ENCODE measurements at regions not wholly inside any gene's neighbourhood (a gene's known extent, or its start where the extent isn't known, plus 50 kb on each side); places are given as distances from the start of the nearest gene placed in this dataset.

- Histone ChIP-seq H3K27me3 (ENCODE audit: control insufficient read depth in 2 of 2, insufficient read depth in 1 of 2, low read length in 1 of 2) (no peaks in the 10 kb centered on the region), H3K36me3 (ENCODE audit: control insufficient read depth in 2 of 2, insufficient read depth in 2 of 2, low read length in 1 of 2) (no peaks in the 10 kb centered on the region), H3K27ac (ENCODE audit: low read depth in 1 of 2, low read length in 1 of 2) (no peak overlapping the region), H3K9me3 (ENCODE audit: control insufficient read depth in 2 of 2, insufficient read depth in 1 of 2, low read length in 1 of 2) (no peaks in the 10 kb centered on the region), H3K4me1 (ENCODE audit: control insufficient read depth in 2 of 2, insufficient read depth in 2 of 2, low read length in 2 of 2) (no peaks in the 10 kb centered on the region), H3K4me3 (ENCODE audit: low read length in 2 of 2) (no peak overlapping the region)
- 94% methylated on average over 5 of the region's 5 CpGs for WGBS
- no peak for DNase-seq (ENCODE audit: low read depth in 6 of 9, low spot score in 9 of 9)
These were observed 424.5 kb downstream of the NR2F1-AS1 start for GRCh38 chr5:93156566-93156965.

- H3K27me3 ChIP-seq (ENCODE audit: control insufficient read depth in 2 of 2, insufficient read depth in 1 of 2, low read length in 1 of 2) = no peaks in the 10 kb centered on the region
- no peaks in the 10 kb centered on the region for H3K36me3 ChIP-seq (ENCODE audit: control insufficient read depth in 2 of 2, insufficient read depth in 2 of 2, low read length in 1 of 2)
- no peaks in the 10 kb centered on the region for H3K4me1 ChIP-seq (ENCODE audit: control insufficient read depth in 2 of 2, insufficient read depth in 2 of 2, low read length in 2 of 2)
- H3K9me3 ChIP-seq (ENCODE audit: control insufficient read depth in 2 of 2, insufficient read depth in 1 of 2, low read length in 1 of 2) = no peaks in the 10 kb centered on the region
- 91% methylated on average over 1 of the region's 1 CpG for WGBS
- H3K27ac ChIP-seq (ENCODE audit: low read depth in 1 of 2, low read length in 1 of 2) = no peak overlapping the region
- no peak for DNase-seq (ENCODE audit: low read depth in 6 of 9, low spot score in 9 of 9)
- no peak overlapping the region for H3K4me3 ChIP-seq (ENCODE audit: low read length in 2 of 2)
These were observed 426.5 kb downstream of the NR2F1-AS1 start for GRCh38 chr5:93154535-93154934.

- Histone ChIP-seq H3K4me1 (ENCODE audit: control insufficient read depth in 2 of 2, insufficient read depth in 2 of 2, low read length in 2 of 2) (no peaks in the 10 kb centered on the region), H3K4me3 (ENCODE audit: low read length in 2 of 2) (no peak overlapping the region), H3K27ac (ENCODE audit: low read depth in 1 of 2, low read length in 1 of 2) (no peak overlapping the region), H3K36me3 (ENCODE audit: control insufficient read depth in 2 of 2, insufficient read depth in 2 of 2, low read length in 1 of 2) (no peaks in the 10 kb centered on the region), H3K27me3 (ENCODE audit: control insufficient read depth in 2 of 2, insufficient read depth in 1 of 2, low read length in 1 of 2) (no peaks in the 10 kb centered on the region), H3K9me3 (ENCODE audit: control insufficient read depth in 2 of 2, insufficient read depth in 1 of 2, low read length in 1 of 2) (no peaks in the 10 kb centered on the region)
- 90% methylated on average over 3 of the region's 3 CpGs for WGBS
- no peak for DNase-seq (ENCODE audit: low read depth in 6 of 9, low spot score in 9 of 9)
These were observed 427.6 kb downstream of the NR2F1-AS1 start for GRCh38 chr5:93153461-93153860.

- 88% methylated on average over 5 of the region's 5 CpGs for WGBS
- Histone ChIP-seq H3K27ac (ENCODE audit: low read depth in 1 of 2, low read length in 1 of 2) (no peak overlapping the region), H3K4me3 (ENCODE audit: low read length in 2 of 2) (no peak overlapping the region), H3K36me3 (ENCODE audit: control insufficient read depth in 2 of 2, insufficient read depth in 2 of 2, low read length in 1 of 2) (no peaks in the 10 kb centered on the region), H3K4me1 (ENCODE audit: control insufficient read depth in 2 of 2, insufficient read depth in 2 of 2, low read length in 2 of 2) (no peaks in the 10 kb centered on the region), H3K27me3 (ENCODE audit: control insufficient read depth in 2 of 2, insufficient read depth in 1 of 2, low read length in 1 of 2) (no peaks in the 10 kb centered on the region), H3K9me3 (ENCODE audit: control insufficient read depth in 2 of 2, insufficient read depth in 1 of 2, low read length in 1 of 2) (no peaks in the 10 kb centered on the region)
- DNase-seq (ENCODE audit: low read depth in 6 of 9, low spot score in 9 of 9) = no peak
These were observed 429.1 kb downstream of the NR2F1-AS1 start for GRCh38 chr5:93151896-93152295.

- no peak for DNase-seq (ENCODE audit: low read depth in 6 of 9, low spot score in 9 of 9)
- H3K27ac ChIP-seq (ENCODE audit: low read depth in 1 of 2, low read length in 1 of 2) = no peak overlapping the region
- H3K27me3 ChIP-seq (ENCODE audit: control insufficient read depth in 2 of 2, insufficient read depth in 1 of 2, low read length in 1 of 2) = no peaks in the 10 kb centered on the region
- no peaks in the 10 kb centered on the region for H3K9me3 ChIP-seq (ENCODE audit: control insufficient read depth in 2 of 2, insufficient read depth in 1 of 2, low read length in 1 of 2)
- no peaks in the 10 kb centered on the region for H3K4me1 ChIP-seq (ENCODE audit: control insufficient read depth in 2 of 2, insufficient read depth in 2 of 2, low read length in 2 of 2)
- H3K4me3 ChIP-seq (ENCODE audit: low read length in 2 of 2) = no peak overlapping the region
- no peaks in the 10 kb centered on the region for H3K36me3 ChIP-seq (ENCODE audit: control insufficient read depth in 2 of 2, insufficient read depth in 2 of 2, low read length in 1 of 2)
These were observed 429.9 kb downstream of the NR2F1-AS1 start for GRCh38 chr5:93151121-93151520.

GRCh38 chr5:93150311-93151012, 430.6 kb downstream of the NR2F1-AS1 start:
- Histone ChIP-seq H3K27me3 (ENCODE audit: control insufficient read depth in 2 of 2, insufficient read depth in 1 of 2, low read length in 1 of 2) (no peaks in the 10 kb centered on the region), H3K4me3 (ENCODE audit: low read length in 2 of 2) (no peak overlapping the region), H3K27ac (ENCODE audit: low read depth in 1 of 2, low read length in 1 of 2) (no peak overlapping the region), H3K36me3 (ENCODE audit: control insufficient read depth in 2 of 2, insufficient read depth in 2 of 2, low read length in 1 of 2) (no peaks in the 10 kb centered on the region), H3K9me3 (ENCODE audit: control insufficient read depth in 2 of 2, insufficient read depth in 1 of 2, low read length in 1 of 2) (no peaks in the 10 kb centered on the region), H3K4me1 (ENCODE audit: control insufficient read depth in 2 of 2, insufficient read depth in 2 of 2, low read length in 2 of 2) (no peaks in the 10 kb centered on the region)
- DNase-seq (ENCODE audit: low read depth in 6 of 9, low spot score in 9 of 9) = no peak
- WGBS = 97% methylated on average over 3 of the region's 3 CpGs

GRCh38 chr5:93145767-93146166, 435.3 kb downstream of the NR2F1-AS1 start:
- WGBS = 95% methylated on average over 2 of the region's 2 CpGs

GRCh38 chr5:93145019-93145418, 436.0 kb downstream of the NR2F1-AS1 start:
- WGBS = 97% methylated on average over 19 of the region's 19 CpGs
- H3K36me3 ChIP-seq (ENCODE audit: control insufficient read depth in 2 of 2, insufficient read depth in 2 of 2, low read length in 1 of 2) = no peaks in the 10 kb centered on the region
- DNase-seq (ENCODE audit: low read depth in 6 of 9, low spot score in 9 of 9) = no peak

More at GRCh38 chr5:93145767-93146166, 435.3 kb downstream of the NR2F1-AS1 start:
- no peaks in the 10 kb centered on the region for H3K9me3 ChIP-seq (ENCODE audit: control insufficient read depth in 2 of 2, insufficient read depth in 1 of 2, low read length in 1 of 2)
- H3K4me1 ChIP-seq (ENCODE audit: control insufficient read depth in 2 of 2, insufficient read depth in 2 of 2, low read length in 2 of 2) = no peaks in the 10 kb centered on the region
- H3K36me3 ChIP-seq (ENCODE audit: control insufficient read depth in 2 of 2, insufficient read depth in 2 of 2, low read length in 1 of 2) = no peaks in the 10 kb centered on the region
- H3K27ac ChIP-seq (ENCODE audit: low read depth in 1 of 2, low read length in 1 of 2) = no peak overlapping the region
- H3K4me3 ChIP-seq (ENCODE audit: low read length in 2 of 2) = no peak overlapping the region
- DNase-seq (ENCODE audit: low read depth in 6 of 9, low spot score in 9 of 9) = no peak
- H3K27me3 ChIP-seq (ENCODE audit: control insufficient read depth in 2 of 2, insufficient read depth in 1 of 2, low read length in 1 of 2) = no peaks in the 10 kb centered on the region

GRCh38 chr5:93141969-93142368, 439.1 kb downstream of the NR2F1-AS1 start:
- Histone ChIP-seq H3K4me1 (ENCODE audit: control insufficient read depth in 2 of 2, insufficient read depth in 2 of 2, low read length in 2 of 2) (no peaks in the 10 kb centered on the region), H3K4me3 (ENCODE audit: low read length in 2 of 2) (no peak overlapping the region), H3K27ac (ENCODE audit: low read depth in 1 of 2, low read length in 1 of 2) (no peak overlapping the region), H3K36me3 (ENCODE audit: control insufficient read depth in 2 of 2, insufficient read depth in 2 of 2, low read length in 1 of 2) (no peaks in the 10 kb centered on the region), H3K27me3 (ENCODE audit: control insufficient read depth in 2 of 2, insufficient read depth in 1 of 2, low read length in 1 of 2) (no peaks in the 10 kb centered on the region), H3K9me3 (ENCODE audit: control insufficient read depth in 2 of 2, insufficient read depth in 1 of 2, low read length in 1 of 2) (no peaks in the 10 kb centered on the region)
- WGBS = 64% methylated on average over 2 of the region's 2 CpGs
- no peak for DNase-seq (ENCODE audit: low read depth in 6 of 9, low spot score in 9 of 9)

More at GRCh38 chr5:93145019-93145418, 436.0 kb downstream of the NR2F1-AS1 start:
- Histone ChIP-seq H3K27me3 (ENCODE audit: control insufficient read depth in 2 of 2, insufficient read depth in 1 of 2, low read length in 1 of 2) (no peaks in the 10 kb centered on the region), H3K4me1 (ENCODE audit: control insufficient read depth in 2 of 2, insufficient read depth in 2 of 2, low read length in 2 of 2) (no peaks in the 10 kb centered on the region), H3K9me3 (ENCODE audit: control insufficient read depth in 2 of 2, insufficient read depth in 1 of 2, low read length in 1 of 2) (no peaks in the 10 kb centered on the region), H3K27ac (ENCODE audit: low read depth in 1 of 2, low read length in 1 of 2) (no peak overlapping the region), H3K4me3 (ENCODE audit: low read length in 2 of 2) (no peak overlapping the region)
